NB4 (cell line): ENCODE measurements at regions not wholly inside any gene's neighbourhood (a gene's known extent, or its start where the extent isn't known, plus 50 kb on each side); places are given as distances from the start of the nearest gene placed in this dataset.

Experiments
- DNase-seq: peaks from one replicate; pipeline ENCODE4 v3.0.0; 2010; ENCODE audit warnings: low read depth
- H3K4me3 ChIP-seq: one replicate; pipeline ENCODE4 v1.5.1; 2011; ENCODE audit warnings: mild to moderate bottlenecking, low read depth, low read length, moderate library complexity
- CTCF ChIP-seq: IDR thresholded peaks from one replicate; pipeline ENCODE4 v1.5.1; 2012; ENCODE audit warnings: low read depth, low read length
- MAX ChIP-seq: IDR thresholded peaks from 2 replicates; pipeline ENCODE4 v1.6.1; 2011; ENCODE audit warnings: low read depth, low read length
- MYC ChIP-seq: IDR thresholded peaks from 2 replicates; pipeline ENCODE4 v1.6.1; 2011; ENCODE audit warnings: low read depth, low read length
- POLR2A ChIP-seq: IDR thresholded peaks from 2 replicates; pipeline ENCODE4 v1.6.1; 2011; ENCODE audit warnings: mild to moderate bottlenecking; ENCODE audit not compliant: insufficient read length; ENCODE audit errors: extremely low read depth

DNA sequence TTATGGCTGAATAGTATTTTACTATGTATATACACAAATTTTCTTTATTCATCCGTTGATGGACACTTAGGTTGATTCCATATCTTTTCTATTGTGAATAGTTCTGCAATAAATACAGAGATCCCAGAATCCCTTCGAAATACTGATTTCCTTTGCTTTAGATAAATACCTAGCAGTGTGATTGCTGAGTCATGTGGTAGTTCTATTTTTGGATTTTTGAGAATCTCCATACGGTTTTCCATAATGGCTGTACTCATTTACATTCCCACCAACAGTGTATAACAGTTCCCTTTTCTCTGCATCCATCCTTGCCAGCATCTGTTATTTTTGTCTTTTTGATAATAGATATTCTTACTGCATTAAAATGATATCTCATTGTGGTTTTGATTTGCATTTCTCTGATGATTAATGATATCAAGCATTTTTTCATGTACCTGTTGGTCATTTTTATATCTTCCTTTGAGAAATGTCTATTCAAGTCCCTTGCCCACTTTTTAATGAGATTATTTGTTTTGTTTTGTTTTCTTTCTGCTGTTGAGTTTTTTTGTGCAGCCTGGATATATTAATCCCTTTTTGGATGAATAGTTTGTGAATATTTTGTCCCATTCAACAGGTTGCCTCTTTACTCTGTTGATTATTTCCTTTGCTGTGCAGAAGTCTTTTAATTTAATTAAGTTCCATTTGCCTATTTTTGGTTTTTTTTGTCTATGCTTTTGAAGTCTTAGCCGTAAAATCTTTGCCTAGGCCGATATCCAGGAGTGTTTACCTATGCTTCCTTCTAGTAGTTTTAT, 466.7 kb upstream of the TENM3 start:
- DNase-seq = no peak
- H3K4me3 ChIP-seq = no peak overlapping the region
- TF ChIP-seq CTCF (no peak), POLR2A (no peak), MAX (no peak), MYC (no peak)

- H3K4me3 ChIP-seq = no peak overlapping the region
- TF ChIP-seq MYC (no peak), MAX (no peak), POLR2A (no peak), CTCF (no peak)
- no peak for DNase-seq
These were observed 465.7 kb upstream of the TENM3 start for GRCh38 chr4:181777518-181777917.

DNA sequence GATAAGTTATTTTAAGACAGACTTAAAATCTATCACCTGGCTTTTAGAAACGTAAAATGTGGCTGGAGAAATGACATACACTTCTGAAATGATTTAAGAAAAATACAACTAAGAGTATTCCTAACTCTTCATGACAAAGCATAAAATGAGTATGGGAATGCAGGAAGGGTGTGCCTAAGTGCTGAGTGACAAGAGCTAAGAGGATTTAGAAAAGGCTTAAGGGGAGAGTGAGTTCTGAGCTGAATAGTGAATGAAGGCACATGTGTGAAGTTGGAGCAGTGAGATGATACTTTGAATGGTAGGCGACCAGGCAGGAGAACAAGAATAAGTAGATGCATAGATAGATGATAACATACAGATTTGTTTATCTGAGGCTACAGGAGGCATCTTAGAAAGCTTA, 458.3 kb upstream of the TENM3 start:
- TF ChIP-seq MYC (no peak), POLR2A (no peak), CTCF (no peak), MAX (no peak)

GRCh38 chr4:181792641-181793040, 450.6 kb upstream of the TENM3 start:
- TF ChIP-seq CTCF = no peak
- no peak for TF ChIP-seq MYC
- no peak for TF ChIP-seq MAX
- TF ChIP-seq POLR2A = no peak
- H3K4me3 ChIP-seq = no peak overlapping the region
- DNase-seq = no peak

More for the DNA sequence above, 458.3 kb upstream of the TENM3 start:
- no peak for DNase-seq
- H3K4me3 ChIP-seq = no peak overlapping the region

GRCh38 chr4:181793096-181793495, 450.1 kb upstream of the TENM3 start:
- TF ChIP-seq MAX = no peak
- TF ChIP-seq CTCF = no peak
- TF ChIP-seq POLR2A = no peak
- TF ChIP-seq MYC = no peak
- H3K4me3 ChIP-seq = no peak overlapping the region
- DNase-seq = no peak
